Mesothelial cell of epicardium (in vitro differentiated cells): ENCODE measurements at regions not wholly inside any gene's neighbourhood (a gene's known extent, or its start where the extent isn't known, plus 50 kb on each side); places are given as distances from the start of the nearest gene placed in this dataset.
"Not testable (repeated sequence)": the region's sequence is repeated elsewhere in the genome, so short reads cannot be mapped to it uniquely, and the experiment has no call there.

ENCODE experiments used
- DNase-seq, 2 experiments: peaks; one replicate each; pipeline ENCODE4 v3.0.0; 2021; ENCODE audit warnings: low spot score in 2 of 2; ENCODE audit not compliant: unreplicated experiment in 2 of 2
- H3K27ac Mint-ChIP-seq: 2 replicates; pipeline ENCODE4 v1.8.0; 2021; ENCODE audit warnings: mixed read lengths
- H3K27me3 Mint-ChIP-seq: 2 replicates; pipeline ENCODE4 v1.8.0; 2021; ENCODE audit warnings: low read depth, mixed read lengths
- H3K36me3 Mint-ChIP-seq: 2 replicates; pipeline ENCODE4 v1.8.0; 2021; ENCODE audit warnings: mixed read lengths
- H3K4me1 Mint-ChIP-seq: 2 replicates; pipeline ENCODE4 v1.8.0; 2021; ENCODE audit warnings: mixed read lengths
- H3K4me3 Mint-ChIP-seq: 2 replicates; pipeline ENCODE4 v1.8.0; 2021; ENCODE audit warnings: mild to moderate bottlenecking, moderate library complexity, mixed read lengths
- H3K9me3 Mint-ChIP-seq: 2 replicates; pipeline ENCODE4 v1.8.0; 2021; ENCODE audit warnings: mixed read lengths
- CTCF ChIP-seq: fragments of 200-600 bp; sonication (generic); IDR thresholded peaks from one replicate; pipeline ENCODE4 v1.5.0; 2021; ENCODE audit warnings: antibody characterized with exemption; ENCODE audit not compliant: unreplicated experiment

GRCh38 chr12:116327992-116328391 lies 50.5 kb upstream of the MED13L start:
- not testable (repeated sequence) for DNase-seq

GRCh38 chr12:116331876-116332275 lies 54.4 kb upstream of the MED13L start:
- no peak for DNase-seq
- peaks cover 12% of the 10 kb centered on the region for H3K9me3 Mint-ChIP-seq
- H3K27ac Mint-ChIP-seq: no peak overlapping the region
- H3K36me3 Mint-ChIP-seq: no peaks in the 10 kb centered on the region
- no peaks in the 10 kb centered on the region for H3K4me1 Mint-ChIP-seq
- no peaks in the 10 kb centered on the region for H3K27me3 Mint-ChIP-seq
- no peak overlapping the region for H3K4me3 Mint-ChIP-seq
- TF ChIP-seq CTCF: no peak

More at GRCh38 chr12:116327992-116328391, 50.5 kb upstream of the MED13L start:
- peaks cover 12% of the 10 kb centered on the region for H3K9me3 Mint-ChIP-seq
- H3K4me3 Mint-ChIP-seq, H3K27ac Mint-ChIP-seq, H3K4me1 Mint-ChIP-seq, H3K27me3 Mint-ChIP-seq, H3K36me3 Mint-ChIP-seq: not testable (repeated sequence)

GRCh38 chr12:116332705-116333380 lies 55.4 kb upstream of the MED13L start:
- no peak for DNase-seq
- Mint-ChIP-seq H3K27ac (no peak overlapping the region), H3K27me3 (no peaks in the 10 kb centered on the region), H3K36me3 (no peaks in the 10 kb centered on the region), H3K4me1 (no peaks in the 10 kb centered on the region), H3K4me3 (no peak overlapping the region), H3K9me3 (peaks cover 5% of the 10 kb centered on the region)
- no peak for TF ChIP-seq CTCF

- DNase-seq: no peak
- no peak overlapping the region for H3K4me3 Mint-ChIP-seq
- no peak overlapping the region for H3K27ac Mint-ChIP-seq
- no peaks in the 10 kb centered on the region for H3K27me3 Mint-ChIP-seq
- TF ChIP-seq CTCF: no peak
- H3K9me3 Mint-ChIP-seq: peaks cover 2% of the 10 kb centered on the region
- no peaks in the 10 kb centered on the region for H3K36me3 Mint-ChIP-seq
- no peaks in the 10 kb centered on the region for H3K4me1 Mint-ChIP-seq
Observed at GRCh38 chr12:116333402-116333801, 55.9 kb upstream of the MED13L start.

- Mint-ChIP-seq H3K4me1 (no peaks in the 10 kb centered on the region), H3K9me3 (no peaks in the 10 kb centered on the region), H3K36me3 (no peaks in the 10 kb centered on the region), H3K27ac (no peak overlapping the region), H3K4me3 (no peak overlapping the region), H3K27me3 (no peaks in the 10 kb centered on the region)
- no peak for DNase-seq
- TF ChIP-seq CTCF: no peak
Observed at GRCh38 chr12:116336542-116337065, 59.1 kb upstream of the MED13L start.

- H3K9me3 Mint-ChIP-seq: peaks cover 4% of the 10 kb centered on the region
- H3K36me3 Mint-ChIP-seq: no peaks in the 10 kb centered on the region
- no peaks in the 10 kb centered on the region for H3K4me1 Mint-ChIP-seq
- H3K27me3 Mint-ChIP-seq: no peaks in the 10 kb centered on the region
- DNase-seq: no peak
- no peak overlapping the region for H3K27ac Mint-ChIP-seq
- TF ChIP-seq CTCF: no peak
- no peak overlapping the region for H3K4me3 Mint-ChIP-seq
Observed at GRCh38 chr12:116337312-116337711, 59.8 kb upstream of the MED13L start.
